Nucleus accumbens (tissue), 56 donors: ENCODE measurements at regions not wholly inside any gene's neighbourhood (a gene's known extent, or its start where the extent isn't known, plus 50 kb on each side); places are given as distances from the start of the nearest gene placed in this dataset.
"Not testable (repeated sequence)": the region's sequence is repeated elsewhere in the genome, so short reads cannot be mapped to it uniquely, and the experiment has no call there.

Experiments used
- DNase-seq, 56 donors: peaks; one replicate each; lab custom pipeline; 2025; lab: John Stamatoyannopoulos, UW

DNA sequence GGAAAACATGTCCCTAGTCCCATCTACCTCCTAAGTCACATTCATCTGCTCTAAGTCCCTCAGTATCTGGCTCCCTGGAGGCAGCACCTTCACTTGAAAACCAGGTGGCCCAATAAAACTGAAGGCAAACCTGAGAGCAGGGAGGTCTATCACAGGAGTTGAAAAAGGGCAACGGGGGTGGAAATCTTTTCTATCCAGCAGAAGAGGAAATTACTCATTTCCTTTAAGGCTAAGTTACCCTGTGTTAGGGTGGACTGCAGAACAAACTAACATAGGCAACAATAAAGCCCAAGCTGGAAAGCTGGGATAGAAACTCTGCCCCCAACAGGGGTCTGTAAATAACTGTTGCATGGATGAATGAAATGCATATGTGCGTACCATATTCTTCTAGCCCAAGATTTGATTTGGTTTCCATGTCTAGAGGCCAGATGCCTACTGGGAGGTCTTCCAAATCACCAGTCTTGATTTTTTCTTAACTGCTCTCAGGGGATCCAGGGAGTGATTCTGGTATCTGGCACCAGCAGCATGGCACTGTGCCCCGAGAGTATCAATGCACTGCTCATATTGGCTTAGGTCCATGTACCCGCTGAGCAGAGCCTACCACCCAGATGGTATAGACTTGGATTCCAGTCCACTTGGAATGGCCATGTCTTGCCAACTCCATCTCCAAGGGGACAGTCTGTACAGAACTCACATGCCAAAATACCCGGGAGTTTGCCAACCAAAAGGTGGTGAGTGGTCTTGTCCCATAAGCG lies 350.0 kb upstream of the NCAM1 start:
- DNase-seq = peak in 1 of 56 donors; percentile 23

DNA sequence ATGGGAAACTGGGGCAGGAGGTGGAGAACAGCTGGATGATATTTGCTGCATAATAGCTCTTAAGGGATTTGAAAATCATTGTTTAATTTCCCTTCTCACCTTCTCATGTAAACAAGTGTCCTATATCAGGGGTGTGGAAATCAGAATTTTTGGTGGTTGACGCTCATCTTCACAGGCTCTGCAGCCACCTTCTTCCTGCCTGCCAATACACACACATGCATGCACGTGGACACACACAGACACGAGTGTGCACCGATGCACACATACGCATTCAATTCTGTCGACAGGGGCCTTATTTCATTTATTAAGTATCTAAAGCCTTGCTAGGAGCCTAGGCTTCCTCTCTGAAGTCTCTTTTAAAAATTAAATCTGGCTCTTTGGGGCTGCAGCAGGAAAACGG lies 349.4 kb upstream of the NCAM1 start:
- no peak for DNase-seq

DNA sequence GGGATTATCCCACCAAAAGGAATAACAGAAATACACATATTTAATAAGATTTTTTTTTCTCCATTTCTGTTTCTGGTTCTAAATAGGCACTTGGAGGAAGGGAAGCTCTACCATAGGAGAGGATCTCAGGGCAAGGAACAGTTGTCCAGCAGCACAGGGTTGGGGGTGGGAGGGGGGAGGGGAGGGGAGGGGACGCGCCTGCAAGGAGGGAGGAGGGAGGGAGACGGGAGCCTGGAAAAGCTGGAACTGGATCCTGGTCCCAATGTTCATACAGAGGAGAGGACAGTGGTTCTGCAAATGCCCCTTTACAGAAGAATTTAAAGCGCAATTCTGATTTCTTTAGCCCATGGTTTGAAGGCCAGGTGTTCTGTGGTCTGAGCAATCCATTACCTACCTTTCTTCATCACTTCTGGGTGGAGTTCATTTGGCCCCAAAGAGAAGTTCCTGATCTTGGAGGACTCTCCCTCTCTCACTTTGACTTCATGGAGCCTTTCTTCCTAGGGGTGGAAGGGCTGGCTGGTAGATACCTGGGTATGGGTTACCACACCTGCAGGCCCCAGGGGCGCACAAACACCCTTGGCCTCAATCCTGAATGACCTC lies 348.9 kb upstream of the NCAM1 start:
- DNase-seq = peak in 18 of 56 donors; percentile 6 to 37 (median 20)

DNA sequence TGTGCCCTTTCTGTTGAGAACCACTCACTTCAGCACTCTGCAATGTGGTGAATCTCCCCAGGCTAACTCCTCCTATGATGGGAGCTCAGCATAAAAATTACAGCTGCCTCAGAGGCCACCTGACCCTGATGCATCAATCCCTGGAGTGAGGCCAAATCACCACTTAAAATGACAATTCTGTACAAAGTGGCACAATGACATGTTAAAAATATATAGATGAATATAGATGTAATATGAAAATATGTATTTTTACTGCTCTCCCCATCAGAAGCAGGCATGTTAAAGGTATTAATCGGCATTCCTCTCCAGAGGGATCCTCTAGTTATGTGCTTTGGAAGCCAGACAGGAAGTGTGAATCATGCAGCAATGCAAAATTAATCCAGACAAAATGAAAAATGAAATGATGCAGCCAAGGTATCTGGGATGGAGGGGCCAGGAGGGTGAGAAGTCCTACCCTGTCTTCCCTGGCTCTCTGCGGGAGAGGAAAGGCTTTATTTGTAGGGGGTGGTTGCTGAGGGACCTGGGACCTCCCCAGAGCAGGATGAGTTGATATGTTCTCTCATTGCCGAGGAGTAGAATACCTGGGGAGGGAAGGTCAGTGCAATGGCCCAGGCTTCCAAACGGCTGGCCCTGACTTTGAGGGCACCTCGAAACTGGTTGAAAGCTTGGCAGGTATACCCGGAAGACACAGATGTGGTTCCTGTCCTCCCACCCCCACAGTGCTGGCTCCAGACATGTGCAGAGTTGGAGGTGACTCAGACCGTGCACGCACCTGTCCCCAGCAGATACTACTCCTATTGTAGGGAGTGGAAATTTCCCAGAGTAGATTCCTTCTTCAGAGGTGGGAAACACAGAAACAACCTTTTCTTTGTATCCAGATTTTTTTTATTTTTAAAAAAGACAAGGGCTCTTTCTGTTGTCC lies 347.9 kb upstream of the NCAM1 start:
- peak in 1 of 56 donors; percentile 3 for DNase-seq

DNA sequence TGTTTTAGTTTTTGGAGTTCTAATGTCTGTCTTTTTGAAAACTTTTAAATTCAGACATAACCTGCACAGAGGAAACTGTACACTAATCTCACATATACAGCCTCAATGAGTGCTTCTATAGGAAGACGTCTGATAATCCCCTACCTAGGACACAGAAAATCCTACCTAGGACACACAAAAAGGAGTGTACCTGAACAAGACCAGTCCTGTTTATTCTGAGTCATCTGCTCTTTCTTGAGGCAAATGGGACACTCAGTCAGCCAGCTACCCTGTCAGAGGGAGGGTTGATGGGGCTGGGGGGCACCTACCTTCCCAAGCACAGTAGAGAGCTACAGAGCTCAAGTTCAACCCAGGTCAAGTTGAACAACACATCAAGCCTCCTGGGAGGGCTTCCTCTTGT lies 346.6 kb upstream of the NCAM1 start:
- DNase-seq = no peak

DNA sequence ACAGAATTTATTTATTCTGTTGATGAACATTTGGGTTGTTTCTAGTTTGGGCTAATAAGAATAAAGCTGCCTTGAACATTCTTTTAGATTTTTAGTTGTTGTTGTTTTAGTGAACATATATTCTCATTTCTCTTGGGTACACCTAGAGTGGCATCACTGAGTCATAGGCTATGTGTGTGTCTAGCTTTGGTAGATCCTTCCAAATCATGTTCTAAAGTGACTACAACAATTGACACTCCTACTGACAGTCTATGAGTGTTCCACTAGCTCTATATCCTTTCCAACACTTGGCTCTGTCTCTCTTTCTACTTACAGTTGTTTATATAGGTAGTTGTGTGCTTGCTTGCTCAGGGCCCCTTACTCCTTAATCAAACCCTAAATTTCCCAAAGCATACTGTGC lies 346.0 kb upstream of the NCAM1 start:
- no peak for DNase-seq

DNA sequence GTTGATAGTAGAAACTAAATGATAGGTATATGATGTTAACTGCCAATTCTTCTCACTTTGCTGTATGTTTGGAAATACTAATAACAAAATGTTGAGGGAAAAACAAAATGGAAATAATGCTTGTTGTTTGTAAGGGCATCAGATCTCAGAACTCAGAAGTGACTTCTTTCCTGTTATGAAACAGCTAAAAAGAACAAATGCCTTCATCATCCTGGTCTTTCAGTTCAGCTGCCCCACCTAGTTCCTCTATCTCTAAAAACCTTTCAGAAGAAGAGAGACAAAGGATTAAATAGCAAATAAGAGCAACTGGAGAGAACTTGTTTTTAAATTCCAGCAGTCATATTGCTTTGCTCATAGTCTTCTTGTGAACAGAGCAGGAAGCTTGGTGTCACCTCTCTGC lies 345.3 kb upstream of the NCAM1 start:
- no peak for DNase-seq

DNA sequence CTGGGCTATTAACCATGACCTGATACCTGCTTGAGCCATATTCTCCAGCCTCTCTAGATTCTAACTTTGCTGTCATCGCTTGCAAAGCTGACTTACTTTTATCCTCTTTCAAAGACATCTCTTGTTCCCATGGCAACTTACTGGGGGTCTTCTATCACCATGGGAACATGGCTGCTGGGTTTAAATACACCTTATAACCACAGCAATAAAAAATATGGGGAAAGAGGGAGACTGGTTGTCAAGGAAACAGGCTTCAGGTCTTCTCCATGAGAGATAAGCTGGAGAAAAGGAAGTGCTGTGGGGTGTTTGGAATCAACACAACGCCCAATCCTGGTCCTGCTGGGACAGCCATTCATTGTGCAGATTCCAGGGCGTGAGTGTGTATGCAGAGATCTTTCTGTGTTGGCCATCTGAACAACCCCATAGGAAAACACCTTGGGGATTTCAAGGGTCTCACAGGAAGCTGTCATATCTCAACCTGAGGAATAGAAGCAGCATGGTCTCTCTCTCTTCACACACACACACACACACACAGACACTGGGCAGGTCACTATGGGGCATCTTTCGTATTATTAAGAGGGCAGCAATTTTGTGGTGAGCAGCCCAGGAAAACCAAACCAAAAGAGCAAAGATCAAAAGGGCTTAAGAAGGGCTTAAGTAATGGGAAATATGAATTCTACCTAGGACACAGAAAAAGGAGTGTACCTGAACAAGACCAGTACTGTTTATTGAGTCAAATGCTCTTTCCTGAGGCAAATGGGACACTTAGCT lies 344.7 kb upstream of the NCAM1 start:
- no peak for DNase-seq

DNA sequence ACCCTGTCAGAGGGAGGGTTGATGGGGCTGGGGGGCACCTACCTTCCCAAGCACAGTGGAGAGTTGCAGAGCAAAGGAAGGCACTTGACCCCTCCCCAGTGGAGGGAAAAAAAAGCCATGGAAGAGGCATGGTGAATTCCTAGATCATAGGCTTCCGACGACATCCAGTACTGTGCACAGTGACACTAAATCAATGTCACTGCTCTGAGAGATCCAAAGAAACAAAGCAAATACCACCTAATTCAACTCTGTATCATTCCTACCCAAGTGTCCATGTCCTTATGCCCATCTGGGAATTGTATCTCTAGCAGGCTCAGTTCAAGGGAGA lies 344.2 kb upstream of the NCAM1 start:
- DNase-seq = no peak

DNA sequence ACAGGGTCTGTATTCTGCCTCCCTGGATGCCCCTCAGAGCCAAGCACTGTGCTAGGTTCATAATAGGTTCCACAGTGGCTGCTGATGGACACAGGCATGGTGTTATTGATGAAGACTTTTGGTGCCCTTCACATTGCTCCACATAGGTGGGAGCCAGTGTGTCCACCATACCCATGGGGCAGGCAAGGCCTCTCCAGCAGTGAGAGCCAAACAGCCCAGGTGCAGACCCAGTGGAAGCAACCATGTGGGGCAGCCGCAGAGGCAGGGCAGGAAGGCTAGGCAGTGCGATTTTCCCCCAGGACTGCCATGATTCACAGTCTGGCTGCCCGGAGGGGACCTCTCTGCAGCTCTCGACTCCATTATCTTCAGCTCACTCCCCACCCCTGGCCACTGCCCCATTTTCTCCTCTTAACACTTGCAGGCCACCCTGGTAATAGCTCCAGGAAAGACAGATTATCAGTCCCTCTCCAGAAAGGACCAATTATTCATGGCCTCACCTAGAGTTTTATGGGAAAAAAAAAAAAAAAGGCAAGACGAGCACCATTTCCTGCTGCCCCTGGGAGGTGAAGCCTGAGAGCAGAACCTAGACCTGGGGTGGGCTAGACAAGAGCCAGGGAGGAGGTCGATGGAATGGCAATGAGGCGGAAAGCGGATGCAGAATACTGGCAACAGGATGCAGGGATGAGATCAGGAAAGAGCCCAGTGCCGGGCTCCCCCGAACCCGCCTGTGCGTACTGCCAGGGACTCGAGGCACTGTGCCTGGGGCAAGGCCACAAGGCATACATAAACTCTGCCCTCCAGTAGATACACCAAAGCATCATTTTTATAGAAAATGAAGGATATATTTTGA lies 343.0 kb upstream of the NCAM1 start:
- no peak for DNase-seq

DNA sequence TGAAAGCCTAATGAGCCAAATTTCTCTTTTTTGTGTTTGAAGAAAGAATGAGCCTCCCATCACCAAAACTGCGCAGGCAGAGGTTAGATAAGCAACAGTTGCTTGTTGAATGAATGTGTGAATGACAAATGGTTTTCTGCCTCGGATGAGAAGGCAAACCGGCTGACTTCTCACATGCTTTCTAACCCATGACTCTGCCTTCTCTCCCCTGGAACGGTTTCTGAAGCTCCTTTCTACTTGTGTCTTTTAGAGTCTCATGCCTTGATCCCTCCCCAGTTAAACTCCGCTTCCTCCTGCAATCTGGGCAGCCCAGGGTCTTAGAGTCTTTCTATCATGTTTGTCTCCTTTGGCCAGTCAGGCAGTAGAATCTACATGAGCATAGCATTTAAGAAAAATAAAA lies 342.1 kb upstream of the NCAM1 start:
- DNase-seq = no peak

DNA sequence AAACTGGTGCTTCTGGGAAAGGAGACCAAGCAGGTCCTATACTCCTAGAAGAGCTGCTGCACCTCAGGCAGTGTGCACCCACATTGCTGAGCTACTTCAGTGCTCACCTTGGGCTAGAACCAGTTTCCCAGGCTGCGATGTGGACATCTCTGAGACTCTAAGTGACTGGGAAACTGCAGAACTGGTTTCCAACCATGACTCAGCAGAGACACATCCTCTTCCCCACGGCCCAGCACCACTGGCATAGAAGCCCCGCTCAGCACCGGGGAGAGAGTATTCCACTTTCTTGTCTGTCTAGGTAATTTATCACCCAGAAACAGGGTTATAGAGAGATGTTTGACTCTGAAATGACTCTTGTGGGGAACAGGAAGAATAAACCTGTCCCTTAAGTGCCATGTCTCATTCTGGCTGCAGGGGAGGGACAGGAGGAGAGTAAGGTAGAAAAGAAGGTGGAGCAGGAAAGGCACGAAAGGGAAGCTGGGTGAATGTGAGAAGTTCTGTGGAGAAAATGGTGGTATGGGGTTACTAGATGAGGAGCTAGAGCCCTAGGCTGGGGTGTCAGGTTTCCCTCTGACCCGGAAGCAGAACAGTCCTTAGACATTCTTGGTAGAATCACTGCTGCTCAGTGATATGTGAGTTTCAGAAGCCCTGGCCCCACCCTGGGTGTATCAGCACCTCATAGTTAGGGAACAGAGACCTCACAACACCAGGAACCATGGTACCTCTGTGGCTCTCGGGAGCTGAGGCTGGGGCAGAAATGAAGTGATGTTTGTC lies 340.4 kb upstream of the NCAM1 start:
- DNase-seq = no peak

DNA sequence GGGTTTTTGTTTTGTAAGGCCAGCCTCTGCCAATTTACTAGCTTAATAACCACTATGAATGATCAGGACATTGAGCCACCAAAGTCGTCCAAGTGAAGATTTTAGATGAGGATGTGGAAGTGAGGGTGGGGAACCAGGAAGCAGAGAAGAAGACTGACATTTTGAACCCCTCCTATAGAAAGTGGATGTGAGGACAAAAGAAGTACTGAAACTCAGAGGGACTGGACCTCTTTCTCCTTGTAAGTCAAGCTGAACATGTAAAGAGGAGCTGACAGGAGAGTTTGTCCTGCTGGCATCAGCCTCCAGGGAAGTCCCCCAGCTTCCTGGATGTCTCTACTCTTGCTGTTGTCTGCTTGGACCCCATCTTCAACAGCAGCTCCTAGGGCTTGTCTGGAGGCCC lies 338.2 kb upstream of the NCAM1 start:
- DNase-seq = no peak

DNA sequence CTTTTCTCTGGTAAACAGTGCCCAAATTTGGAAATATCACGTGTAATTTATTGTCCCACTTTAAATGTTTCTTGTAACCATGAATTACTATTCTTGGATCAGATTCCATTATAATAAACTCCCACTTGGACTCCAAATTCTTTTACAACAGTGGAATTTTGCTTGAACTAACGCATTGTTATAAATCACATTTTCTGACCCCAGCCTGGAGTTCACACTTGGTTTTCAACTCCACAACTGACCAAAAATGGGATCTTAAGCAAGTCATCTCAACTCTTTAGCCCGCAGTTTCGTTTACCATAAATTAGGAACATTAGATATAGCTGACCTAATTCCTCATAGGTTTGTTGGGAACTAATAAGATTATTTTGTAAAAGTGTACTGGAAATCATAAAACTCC lies 336.8 kb upstream of the NCAM1 start:
- DNase-seq = no peak

DNA sequence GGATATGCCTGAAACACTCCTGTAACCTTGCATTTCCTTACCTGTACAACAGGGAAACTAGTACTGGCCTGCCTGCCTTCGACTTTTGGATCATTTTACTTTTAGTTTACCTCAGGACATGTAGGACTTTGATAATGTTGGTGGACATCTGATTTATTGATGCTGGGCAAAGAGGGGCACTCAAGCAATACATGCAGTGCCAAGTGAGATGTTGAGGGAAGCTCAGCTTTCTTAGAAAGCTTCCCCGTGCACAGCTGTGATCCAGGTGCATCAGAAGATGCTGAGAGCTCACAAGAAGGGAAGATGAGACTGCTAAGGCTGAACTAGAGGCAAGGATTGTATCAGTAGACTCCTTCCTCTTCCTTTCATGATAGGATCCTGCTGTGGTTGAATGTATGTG lies 336.2 kb upstream of the NCAM1 start:
- not testable (repeated sequence) for DNase-seq

DNA sequence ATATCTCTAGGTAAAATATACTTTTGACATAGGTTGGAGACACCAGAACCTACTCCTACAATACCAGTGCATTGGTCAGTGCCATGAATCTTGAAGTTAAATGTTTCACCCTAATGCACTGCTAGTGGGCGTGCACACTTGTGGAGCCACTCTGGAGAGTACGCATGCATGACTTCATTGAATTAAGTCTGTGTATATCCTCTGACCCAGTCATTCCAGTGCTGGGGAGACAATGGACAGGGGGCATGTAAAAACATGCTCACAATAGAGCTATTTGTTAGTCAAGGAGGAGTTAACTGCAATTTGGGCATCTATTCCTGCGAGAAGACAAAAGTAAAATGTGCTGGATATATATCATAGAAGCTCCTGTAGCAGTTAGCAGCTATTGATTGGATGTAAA lies 335.4 kb upstream of the NCAM1 start:
- no peak for DNase-seq

DNA sequence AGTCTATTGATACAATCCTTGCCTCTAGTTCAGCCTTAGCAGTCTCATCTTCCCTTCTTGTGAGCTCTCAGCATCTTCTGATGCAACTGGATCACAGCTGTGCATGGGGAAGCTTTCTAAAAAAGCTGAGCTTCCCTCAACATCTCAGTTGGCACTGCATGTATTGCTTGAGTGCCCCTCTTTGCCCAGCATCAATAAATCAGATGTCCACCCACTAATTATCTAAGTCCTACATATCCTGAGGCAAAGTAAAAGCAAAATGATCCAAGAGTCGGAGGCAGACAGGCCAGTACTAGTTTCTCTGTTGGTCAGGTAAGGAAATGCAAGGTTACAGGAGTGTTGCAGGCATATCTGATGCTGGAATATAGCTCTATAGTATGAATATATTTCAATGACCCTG lies 334.5 kb upstream of the NCAM1 start:
- DNase-seq = no peak

DNA sequence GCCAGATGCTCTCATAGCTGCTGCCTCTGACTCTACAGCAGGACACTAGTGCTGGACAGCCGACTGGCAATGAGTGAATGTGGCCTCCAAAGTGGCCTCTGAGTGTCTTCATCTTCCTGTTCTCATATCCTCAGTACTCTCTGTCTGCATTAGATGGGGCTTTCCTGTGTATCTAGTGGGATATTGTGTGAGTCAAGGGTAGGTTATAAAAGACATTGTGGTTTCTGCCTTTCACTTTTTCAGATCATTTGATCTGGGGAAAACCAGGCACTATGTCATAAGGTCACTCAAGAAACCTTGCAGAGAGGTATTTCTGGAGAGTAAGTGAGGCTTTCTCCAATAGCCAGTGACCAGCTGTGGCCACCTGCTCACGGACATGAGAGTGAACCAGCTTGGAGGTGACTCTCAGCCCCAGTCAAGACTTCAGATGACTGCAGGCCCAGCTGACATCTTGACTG lies 333.6 kb upstream of the NCAM1 start:
- no peak for DNase-seq

DNA sequence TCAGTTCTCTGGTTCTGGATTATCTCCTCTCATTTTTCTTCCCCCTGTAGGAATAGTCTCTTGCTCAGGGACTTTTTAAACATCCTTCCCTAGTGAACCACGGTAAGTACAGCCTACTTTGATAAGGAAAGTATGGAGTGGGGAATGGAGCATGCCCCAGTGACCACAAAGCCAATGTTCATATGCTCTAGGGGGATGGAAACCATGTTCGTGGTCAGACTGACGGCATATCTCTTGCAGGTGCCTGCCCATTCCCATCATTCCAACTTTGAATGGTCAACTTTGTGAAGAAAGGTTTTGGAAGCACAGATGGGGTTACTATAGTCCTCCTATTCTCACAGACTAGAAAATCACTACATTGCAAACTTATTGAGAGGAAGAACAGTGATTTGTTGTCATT lies 332.5 kb upstream of the NCAM1 start:
- no peak for DNase-seq
